ENCODE measurements at regions not wholly inside any gene's neighbourhood (a gene's known extent, or its start where the extent isn't known, plus 50 kb on each side); places are given as distances from the start of the nearest gene placed in this dataset.
"Not testable (repeated sequence)": the region's sequence is repeated elsewhere in the genome, so short reads cannot be mapped to it uniquely, and the experiment has no call there.

- Histone ChIP-seq H3K9me3 (no peaks in the 10 kb centered on the region), H3K4me1 (no peaks in the 10 kb centered on the region), H3K36me3 (no peaks in the 10 kb centered on the region), H3K4me3 (no peak overlapping the region), H3K27me3 (no peaks in the 10 kb centered on the region), H3K27ac (no peak overlapping the region)
- 68% methylated on average over 4 of the region's 5 CpGs for WGBS (ENCODE audit: insufficient coverage, low coverage, low lambda C conversion rate, missing lambda C conversion rate)
- TF ChIP-seq POLR2A (IDR thresholded peaks at IDR 0.05) (no peak), CTCF (IDR thresholded peaks at IDR 0.05) (no peak)
- DNase-seq (no peak), ATAC-seq (no peak)
- intact Hi-C loops (cut with DNase I) = no loop called here
Observed at GRCh38 chr13:46472384-46472783, 80.6 kb upstream of the LRCH1 start.

GRCh38 chr13:46469699-46470098 is 82.6 kb upstream of the RUBCNL start:
- DNase-seq; intact Hi-C loops (cut with DNase I); ATAC-seq: not testable (repeated sequence)

GRCh38 chr13:46468570-46469463 is 81.8 kb upstream of the RUBCNL start:
- H3K27ac ChIP-seq = no peak overlapping the region
- H3K9me3 ChIP-seq = no peaks in the 10 kb centered on the region
- H3K4me1 ChIP-seq = no peaks in the 10 kb centered on the region
- no peak for DNase-seq
- H3K36me3 ChIP-seq = no peaks in the 10 kb centered on the region
- no peak for ATAC-seq
- intact Hi-C loops (cut with DNase I) = no loop called here
- no peak overlapping the region for H3K4me3 ChIP-seq
- no peaks in the 10 kb centered on the region for H3K27me3 ChIP-seq
- WGBS (ENCODE audit: insufficient coverage, low coverage, low lambda C conversion rate, missing lambda C conversion rate) = 42% methylated on average over 2 of the region's 2 CpGs
- TF ChIP-seq CTCF (IDR thresholded peaks at IDR 0.05) = no peak
- no peak for TF ChIP-seq POLR2A (IDR thresholded peaks at IDR 0.05)

More at GRCh38 chr13:46469699-46470098, 82.6 kb upstream of the RUBCNL start:
- not testable (repeated sequence) for H3K36me3 ChIP-seq, H3K4me1 ChIP-seq, H3K27ac ChIP-seq, H3K4me3 ChIP-seq, H3K27me3 ChIP-seq, H3K9me3 ChIP-seq
- 98% methylated on average over 10 of the region's 12 CpGs for WGBS (ENCODE audit: insufficient coverage, low coverage, low lambda C conversion rate, missing lambda C conversion rate)

- H3K27me3 ChIP-seq; H3K4me3 ChIP-seq; H3K4me1 ChIP-seq; H3K9me3 ChIP-seq; DNase-seq; H3K27ac ChIP-seq; H3K36me3 ChIP-seq; ATAC-seq; intact Hi-C loops (cut with DNase I): not testable (repeated sequence)
- WGBS (ENCODE audit: insufficient coverage, low coverage, low lambda C conversion rate, missing lambda C conversion rate) = 80% methylated on average over 8 of the region's 10 CpGs
Observed at GRCh38 chr13:46467694-46468093, 80.6 kb upstream of the RUBCNL start.

GRCh38 chr13:46466074-46466473 is 79.0 kb upstream of the RUBCNL start:
- DNase-seq; intact Hi-C loops (cut with DNase I); ATAC-seq; H3K27me3 ChIP-seq; H3K36me3 ChIP-seq; H3K27ac ChIP-seq; H3K4me1 ChIP-seq; H3K4me3 ChIP-seq; H3K9me3 ChIP-seq: not testable (repeated sequence)
- 86% methylated on average over 6 of the region's 7 CpGs for WGBS (ENCODE audit: insufficient coverage, low coverage, low lambda C conversion rate, missing lambda C conversion rate)

- TF ChIP-seq CTCF (IDR thresholded peaks at IDR 0.05) (no peak), POLR2A (IDR thresholded peaks at IDR 0.05) (no peak)
- Histone ChIP-seq H3K36me3 (no peaks in the 10 kb centered on the region), H3K9me3 (no peaks in the 10 kb centered on the region), H3K27ac (no peak overlapping the region), H3K4me1 (no peaks in the 10 kb centered on the region), H3K27me3 (no peaks in the 10 kb centered on the region), H3K4me3 (no peak overlapping the region)
- intact Hi-C loops (cut with DNase I) = no loop called here
- ATAC-seq (no peak), DNase-seq (no peak)
- 80% methylated on average over 7 of the region's 23 CpGs for WGBS (ENCODE audit: insufficient coverage, low coverage, low lambda C conversion rate, missing lambda C conversion rate)
Observed at GRCh38 chr13:46463719-46464118, 76.7 kb upstream of the RUBCNL start.

- H3K36me3 ChIP-seq; H3K4me3 ChIP-seq; H3K9me3 ChIP-seq; ATAC-seq; intact Hi-C loops (cut with DNase I); DNase-seq; H3K27ac ChIP-seq; H3K27me3 ChIP-seq; H3K4me1 ChIP-seq: not testable (repeated sequence)
- WGBS (ENCODE audit: insufficient coverage, low coverage, low lambda C conversion rate, missing lambda C conversion rate) = 77% methylated on average over 3 of the region's 4 CpGs
Observed at GRCh38 chr13:46460223-46460622, 73.2 kb upstream of the RUBCNL start.

- ATAC-seq; H3K27ac ChIP-seq; intact Hi-C loops (cut with DNase I); H3K4me1 ChIP-seq; H3K9me3 ChIP-seq; DNase-seq; H3K4me3 ChIP-seq; H3K27me3 ChIP-seq; H3K36me3 ChIP-seq: not testable (repeated sequence)
- 55% methylated on average over 1 of the region's 2 CpGs for WGBS (ENCODE audit: insufficient coverage, low coverage, low lambda C conversion rate, missing lambda C conversion rate)
Observed at GRCh38 chr13:46457255-46457654, 70.2 kb upstream of the RUBCNL start.
